OCI-LY3 (cell line): ENCODE measurements at regions not wholly inside any gene's neighbourhood (a gene's known extent, or its start where the extent isn't known, plus 50 kb on each side); places are given as distances from the start of the nearest gene placed in this dataset.

Experiments
- H2AFZ ChIP-seq: fragments of 200-600, 300-600 bp; shearing (Covaris generic); 2 replicates; pipeline ENCODE4 v1.6.0; 2014; ENCODE audit warnings: antibody characterized with exemption, low read depth, low read length
- H3K27ac ChIP-seq: fragments of 200-600, 300-600 bp; sonication (generic); 2 replicates; pipeline ENCODE4 v1.5.1; 2014; ENCODE audit warnings: mild to moderate bottlenecking, low read length, moderate library complexity, mixed read lengths
- H3K27me3 ChIP-seq: fragments of 200-600, 300-600 bp; sonication (generic); 2 replicates; pipeline ENCODE4 v1.6.1; 2014; ENCODE audit warnings: low read depth, low read length, mixed read lengths
- H3K36me3 ChIP-seq: fragments of 200-600, 300-600 bp; sonication (generic); replicated peaks from 2 replicates; pipeline ENCODE3; 2014; ENCODE audit warnings: low read depth, low read length, mixed read lengths
- H3K4me1 ChIP-seq: fragments of 300-600, 200-600 bp; sonication (generic); 2 replicates; pipeline ENCODE4 v1.6.1; 2014; ENCODE audit warnings: low read length, mixed read lengths
- H3K4me2 ChIP-seq: fragments of 200-600, 300-600 bp; sonication (generic); 2 replicates; pipeline ENCODE4 v1.6.1; 2014; ENCODE audit warnings: low read length, mixed read lengths
- H3K4me3 ChIP-seq: fragments of 300-600, 200-600 bp; sonication (generic); 2 replicates; pipeline ENCODE4 v1.5.1; 2014; ENCODE audit warnings: antibody characterized with exemption, mild to moderate bottlenecking, low read length, moderate library complexity
- H3K79me2 ChIP-seq: fragments of 300-600, 200-600 bp; shearing (Covaris generic); 2 replicates; pipeline ENCODE4 v1.6.1; 2014; ENCODE audit warnings: mild to moderate bottlenecking, low read length, mixed read lengths
- H3K9ac ChIP-seq: fragments of 300-600, 200-600 bp; shearing (Covaris generic); 2 replicates; pipeline ENCODE4 v1.6.0; 2014; ENCODE audit warnings: mild to moderate bottlenecking, low read length, moderate library complexity
- H3K9me3 ChIP-seq: fragments of 200-600, 300-600 bp; shearing (Covaris generic); 2 replicates; pipeline ENCODE4 v1.6.1; 2014; ENCODE audit warnings: low read length, mixed read lengths; ENCODE audit not compliant: insufficient read depth
- H4K20me1 ChIP-seq: fragments of 200-600, 300-600 bp; sonication (generic); 2 replicates; pipeline ENCODE4 v1.6.1; 2016; ENCODE audit warnings: low read length, mixed read lengths; ENCODE audit not compliant: insufficient read depth
- EZH2phosphoT487 ChIP-seq: fragments of 200-600 bp; shearing (Covaris generic); IDR thresholded peaks from 2 replicates; pipeline ENCODE4 v1.6.1; 2018; ENCODE audit warnings: antibody characterized with exemption, mixed run types, low read depth
- TF ChIP-seq, protein P1 (sequence below): fragments of 200-600, 300-600 bp; sonication (generic); IDR thresholded peaks from 2 replicates; pipeline ENCODE4 v1.5.1; 2014; ENCODE audit warnings: antibody characterized with exemption, low read length, low read depth

DNA sequence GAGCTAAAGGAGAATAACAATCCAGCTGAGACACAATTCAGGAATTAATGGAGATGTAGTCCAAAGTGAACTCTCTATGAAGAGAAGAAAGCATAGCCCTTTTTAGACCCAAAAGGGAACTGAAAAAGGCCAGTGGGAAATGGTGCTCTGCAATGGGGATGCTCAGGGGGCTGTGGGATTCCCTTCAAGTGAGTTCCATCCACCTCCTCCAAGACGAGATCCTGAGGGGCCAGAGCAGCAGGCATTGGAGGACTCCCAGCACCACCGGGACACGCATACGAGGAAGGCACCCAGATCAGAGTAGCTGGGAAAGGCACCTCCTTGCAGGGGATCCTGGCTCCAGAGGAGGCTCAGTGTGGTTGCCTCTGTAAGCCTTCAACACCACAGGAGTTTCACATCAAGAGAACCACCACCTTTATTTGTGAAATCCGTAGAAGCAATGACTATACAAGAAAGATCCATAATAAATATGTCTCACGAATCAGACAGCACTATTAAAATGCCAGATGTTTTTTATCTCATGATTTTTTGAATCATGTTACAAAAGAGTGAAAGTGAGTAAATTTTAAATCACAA is 288.2 kb downstream of the MED10 start:
- H3K27ac ChIP-seq: no peak overlapping the region
- no peak overlapping the region for H3K4me3 ChIP-seq

DNA sequence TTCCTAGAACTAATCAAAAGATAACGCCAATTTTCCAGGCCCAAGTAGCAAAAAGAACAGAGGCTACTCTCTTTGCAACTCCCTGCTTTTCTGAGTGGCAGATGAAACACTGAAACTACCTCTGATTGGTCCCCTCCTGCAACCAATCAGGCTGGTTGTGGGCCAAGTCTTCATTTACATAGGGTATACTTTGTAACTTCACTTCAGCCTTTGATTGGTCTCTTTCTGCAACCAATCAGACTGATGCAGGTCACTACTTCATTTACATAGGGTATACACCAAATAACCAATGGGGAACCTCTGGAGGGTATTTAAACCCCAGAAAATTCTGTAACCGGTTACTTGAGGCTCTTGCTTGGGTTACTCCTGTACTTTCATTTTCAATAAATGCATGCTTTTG is 289.6 kb downstream of the MED10 start:
- no peak overlapping the region for H3K4me2 ChIP-seq
- H3K36me3 ChIP-seq: no peaks in the 10 kb centered on the region
- H3K4me1 ChIP-seq: no peaks in the 10 kb centered on the region
- TF ChIP-seq, protein P1, sequence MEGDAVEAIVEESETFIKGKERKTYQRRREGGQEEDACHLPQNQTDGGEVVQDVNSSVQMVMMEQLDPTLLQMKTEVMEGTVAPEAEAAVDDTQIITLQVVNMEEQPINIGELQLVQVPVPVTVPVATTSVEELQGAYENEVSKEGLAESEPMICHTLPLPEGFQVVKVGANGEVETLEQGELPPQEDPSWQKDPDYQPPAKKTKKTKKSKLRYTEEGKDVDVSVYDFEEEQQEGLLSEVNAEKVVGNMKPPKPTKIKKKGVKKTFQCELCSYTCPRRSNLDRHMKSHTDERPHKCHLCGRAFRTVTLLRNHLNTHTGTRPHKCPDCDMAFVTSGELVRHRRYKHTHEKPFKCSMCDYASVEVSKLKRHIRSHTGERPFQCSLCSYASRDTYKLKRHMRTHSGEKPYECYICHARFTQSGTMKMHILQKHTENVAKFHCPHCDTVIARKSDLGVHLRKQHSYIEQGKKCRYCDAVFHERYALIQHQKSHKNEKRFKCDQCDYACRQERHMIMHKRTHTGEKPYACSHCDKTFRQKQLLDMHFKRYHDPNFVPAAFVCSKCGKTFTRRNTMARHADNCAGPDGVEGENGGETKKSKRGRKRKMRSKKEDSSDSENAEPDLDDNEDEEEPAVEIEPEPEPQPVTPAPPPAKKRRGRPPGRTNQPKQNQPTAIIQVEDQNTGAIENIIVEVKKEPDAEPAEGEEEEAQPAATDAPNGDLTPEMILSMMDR: no peak
- TF ChIP-seq EZH2phosphoT487: no peak
- no peaks in the 10 kb centered on the region for H4K20me1 ChIP-seq
- no peak overlapping the region for H3K27ac ChIP-seq
- H3K4me3 ChIP-seq: no peak overlapping the region
- H3K9me3 ChIP-seq: no peaks in the 10 kb centered on the region
- H3K9ac ChIP-seq: no peak overlapping the region
- no peak overlapping the region for H2AFZ ChIP-seq
- no peaks in the 10 kb centered on the region for H3K79me2 ChIP-seq
- H3K27me3 ChIP-seq: no peaks in the 10 kb centered on the region

More for the DNA sequence above, 288.2 kb downstream of the MED10 start:
- no peaks in the 10 kb centered on the region for H3K36me3 ChIP-seq
- H3K9me3 ChIP-seq: no peaks in the 10 kb centered on the region
- H3K79me2 ChIP-seq: no peaks in the 10 kb centered on the region
- no peak for TF ChIP-seq EZH2phosphoT487
- TF ChIP-seq, protein P1: no peak
- H3K9ac ChIP-seq: no peak overlapping the region
- H2AFZ ChIP-seq: no peak overlapping the region
- no peak overlapping the region for H3K4me2 ChIP-seq
- H3K27me3 ChIP-seq: no peaks in the 10 kb centered on the region
- no peaks in the 10 kb centered on the region for H3K4me1 ChIP-seq
- H4K20me1 ChIP-seq: no peaks in the 10 kb centered on the region

DNA sequence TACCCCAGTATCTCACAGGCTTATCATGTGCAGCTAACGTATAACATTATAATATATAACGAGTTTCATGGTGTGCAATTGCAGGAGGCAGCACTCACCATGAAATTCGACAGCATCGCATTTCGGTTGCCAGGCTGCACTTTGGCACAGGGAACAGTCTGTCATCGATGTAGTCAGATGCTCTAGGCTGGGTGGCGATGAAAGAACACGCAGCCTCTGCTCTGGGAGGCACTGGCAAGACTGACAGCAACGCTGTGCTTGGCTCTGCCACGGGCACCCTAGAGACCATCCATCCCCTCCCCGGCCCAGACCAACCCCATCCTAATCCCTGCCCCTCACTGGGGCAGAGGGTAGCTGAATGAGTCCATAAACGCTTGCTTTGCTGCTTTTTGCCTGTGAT is 290.8 kb downstream of the MED10 start:
- no peaks in the 10 kb centered on the region for H3K36me3 ChIP-seq
- H3K9me3 ChIP-seq: no peaks in the 10 kb centered on the region
- no peak overlapping the region for H3K4me3 ChIP-seq
- no peaks in the 10 kb centered on the region for H3K27me3 ChIP-seq
- H3K79me2 ChIP-seq: no peaks in the 10 kb centered on the region
- H3K4me1 ChIP-seq: no peaks in the 10 kb centered on the region
- no peak overlapping the region for H3K9ac ChIP-seq
- H3K4me2 ChIP-seq: no peak overlapping the region
- no peak for TF ChIP-seq EZH2phosphoT487
- TF ChIP-seq, protein P1: no peak
- H4K20me1 ChIP-seq: no peaks in the 10 kb centered on the region
- no peak overlapping the region for H3K27ac ChIP-seq
- H2AFZ ChIP-seq: no peak overlapping the region

DNA sequence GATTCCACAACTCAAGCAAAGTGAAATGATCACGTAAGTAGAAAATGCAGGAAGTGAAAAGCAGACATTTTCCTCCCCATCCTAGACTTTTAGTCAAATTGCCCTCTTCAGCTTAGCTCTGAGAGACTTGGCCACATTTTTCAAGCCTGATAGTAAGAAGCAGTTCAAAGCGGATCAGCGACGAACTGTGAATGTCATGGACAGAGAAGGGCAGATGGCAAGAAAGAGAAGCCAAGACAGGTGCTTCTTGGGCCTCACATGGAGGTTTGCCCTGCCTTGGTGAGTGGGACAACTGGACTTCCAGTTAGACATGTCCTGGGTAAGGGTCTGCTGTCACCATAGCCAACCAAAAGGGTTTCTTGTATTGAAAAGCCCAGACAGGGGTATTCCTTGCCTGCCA is 291.5 kb downstream of the MED10 start:
- no peak overlapping the region for H3K4me2 ChIP-seq
- no peaks in the 10 kb centered on the region for H3K36me3 ChIP-seq
- no peaks in the 10 kb centered on the region for H4K20me1 ChIP-seq
- no peak for TF ChIP-seq EZH2phosphoT487
- TF ChIP-seq, protein P1: no peak
- H3K79me2 ChIP-seq: no peaks in the 10 kb centered on the region
- H3K27ac ChIP-seq: no peak overlapping the region
- no peak overlapping the region for H3K9ac ChIP-seq
- no peaks in the 10 kb centered on the region for H3K27me3 ChIP-seq
- no peaks in the 10 kb centered on the region for H3K4me1 ChIP-seq
- no peak overlapping the region for H3K4me3 ChIP-seq
- H3K9me3 ChIP-seq: no peaks in the 10 kb centered on the region
- H2AFZ ChIP-seq: no peak overlapping the region
